ENCODE measurements at regions not wholly inside any gene's neighbourhood (a gene's known extent, or its start where the extent isn't known, plus 50 kb on each side); places are given as distances from the start of the nearest gene placed in this dataset.

DNA sequence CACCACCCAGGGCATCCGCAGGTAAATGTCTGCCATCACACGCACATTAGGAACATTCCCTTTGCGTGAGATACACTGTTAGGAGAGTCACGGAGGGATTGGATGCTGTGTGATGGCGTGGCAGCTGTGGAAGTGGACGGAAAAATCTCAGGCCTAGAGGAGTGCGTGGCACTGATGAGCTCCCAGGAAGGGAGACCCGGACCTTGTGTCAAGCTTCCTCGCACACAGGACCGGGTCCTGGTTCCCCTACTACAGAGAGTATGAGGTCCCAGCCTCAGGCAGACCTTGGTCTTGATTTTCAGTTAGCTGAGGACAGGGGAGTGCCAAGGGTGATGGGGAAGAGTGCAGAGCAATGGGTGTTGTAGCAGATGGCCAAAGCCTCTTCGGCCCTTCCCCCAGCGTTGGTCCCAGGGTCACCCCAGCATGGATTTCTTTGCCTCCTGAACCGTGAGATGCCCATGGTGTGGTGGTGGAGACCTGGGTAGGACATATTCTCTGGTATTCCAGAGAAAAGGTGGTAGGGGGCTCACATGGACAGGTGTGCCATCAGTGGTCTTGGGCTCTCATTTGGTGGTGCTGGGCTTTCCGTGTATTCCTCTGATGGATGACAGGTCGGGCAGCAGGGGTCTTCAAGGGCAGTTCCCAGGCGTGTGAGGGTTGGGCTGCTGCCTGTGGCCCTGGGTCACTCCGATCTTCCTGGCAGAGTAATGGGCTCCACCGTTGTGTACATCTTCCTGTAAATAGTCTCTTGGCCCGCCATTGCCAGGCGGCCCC is 105.1 kb downstream of the SNRPN start:
- no peak for TF ChIP-seq BHLHE40 (IDR thresholded peaks at IDR 0.05; ENCODE audit: borderline replicate concordance)
- no peak for TF ChIP-seq ARNT (IDR thresholded peaks at IDR 0.05)
- no peak for TF ChIP-seq SP1 (IDR thresholded peaks at IDR 0.05)
- TF ChIP-seq FOXM1 (IDR thresholded peaks at IDR 0.05; ENCODE audit: borderline replicate concordance): no peak
- no peak for TF ChIP-seq L3MBTL2 (conservative IDR thresholded peaks at IDR 0.05)
- no peak for TF ChIP-seq LEF1 (IDR thresholded peaks at IDR 0.05; ENCODE audit: borderline replicate concordance)
- no peak for TF ChIP-seq PKNOX1 (IDR thresholded peaks at IDR 0.05)
- TF ChIP-seq FOXK2 (IDR thresholded peaks at IDR 0.05): no peak
- no peak for TF ChIP-seq ELF4 (IDR thresholded peaks at IDR 0.05)
